ENCODE measurements at regions not wholly inside any gene's neighbourhood (a gene's known extent, or its start where the extent isn't known, plus 50 kb on each side); places are given as distances from the start of the nearest gene placed in this dataset.

- no peak for TF ChIP-seq CTCF (IDR thresholded peaks at IDR 0.05)
- TF ChIP-seq POLR2A (IDR thresholded peaks at IDR 0.05): no peak
These were observed 130.8 kb downstream of the FAT4 start for GRCh38 chr4:125445525-125445924.

Measured in lower leg skin (tissue), 3 donors.